Dendritic cell treated with granulocyte-macrophage colony-stimulating factor and Interleukin-4, amounts not matched to agents 40 ng/mL and 50 ng/mL, for 4 days (primary cell): ENCODE measurements at regions not wholly inside any gene's neighbourhood (a gene's known extent, or its start where the extent isn't known, plus 50 kb on each side); places are given as distances from the start of the nearest gene placed in this dataset.
"Not testable (repeated sequence)": the region's sequence is repeated elsewhere in the genome, so short reads cannot be mapped to it uniquely, and the experiment has no call there.

ENCODE experiments used
- H3K27ac Mint-ChIP-seq: one replicate; pipeline ENCODE4 v1.8.0; 2022; ENCODE audit warnings: mild to moderate bottlenecking, mixed read lengths
- H3K27me3 Mint-ChIP-seq: one replicate; pipeline ENCODE4 v1.8.0; 2022; ENCODE audit warnings: mild to moderate bottlenecking, mixed read lengths
- H3K36me3 Mint-ChIP-seq: one replicate; pipeline ENCODE4 v1.8.0; 2022; ENCODE audit warnings: low read depth, mixed read lengths
- H3K4me1 Mint-ChIP-seq: one replicate; pipeline ENCODE4 v1.8.0; 2022; ENCODE audit warnings: low read depth, mixed read lengths
- H3K4me3 Mint-ChIP-seq: one replicate; pipeline ENCODE4 v1.8.0; 2022; ENCODE audit warnings: mild to moderate bottlenecking, moderate library complexity, mixed read lengths
- H3K9me3 Mint-ChIP-seq: one replicate; pipeline ENCODE4 v1.8.0; 2022; ENCODE audit warnings: mixed read lengths
- intact Hi-C: fragments of 100-400 bp; cut with micrococcal nuclease; formaldehyde crosslinking; loops from one replicate; pipeline ENCODE4 v1.15.0; 2022

DNA sequence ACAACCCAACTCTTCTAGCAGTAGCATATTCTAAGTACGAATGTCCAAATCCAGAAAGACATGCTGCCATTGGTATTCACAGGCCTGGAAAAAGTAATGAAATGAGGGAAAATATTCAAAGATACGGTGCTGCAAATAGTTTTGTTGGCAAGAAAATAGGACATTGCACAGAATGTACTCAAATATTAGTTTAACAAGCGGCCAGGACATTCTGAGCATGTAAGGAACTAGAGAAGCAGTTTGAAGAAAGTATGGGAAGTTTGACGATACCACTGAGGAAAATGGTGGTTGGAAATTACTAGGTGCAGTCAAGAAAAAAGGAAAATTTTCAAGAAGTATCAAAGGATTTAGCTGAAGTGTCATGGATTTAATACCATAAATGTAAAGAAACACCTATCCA, 468.0 kb upstream of the GRIN3A start:
- Mint-ChIP-seq H3K4me3 (no peak overlapping the region), H3K9me3 (no peaks in the 10 kb centered on the region), H3K36me3 (no peaks in the 10 kb centered on the region), H3K27ac (no peak overlapping the region), H3K4me1 (no peaks in the 10 kb centered on the region), H3K27me3 (no peaks in the 10 kb centered on the region)
- intact Hi-C loops, result no loop called here

DNA sequence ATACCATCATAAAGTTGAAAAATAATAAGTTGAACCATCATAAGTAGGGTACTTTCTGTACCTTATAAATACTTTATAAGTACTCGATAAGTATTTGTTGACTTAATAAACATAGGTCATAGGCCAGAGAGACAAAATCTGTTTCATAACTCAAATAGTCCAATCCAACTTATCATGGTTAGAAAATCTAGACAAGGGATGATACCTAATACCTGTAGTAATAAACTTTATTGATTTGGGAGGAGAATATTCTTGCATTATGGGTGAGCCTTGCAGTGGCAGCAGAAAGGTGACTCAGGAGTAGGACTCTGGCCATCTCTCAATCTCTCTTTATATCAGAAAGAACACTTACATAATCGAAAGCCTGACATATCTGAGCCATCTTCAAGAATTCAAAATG, 466.8 kb upstream of the GRIN3A start:
- Mint-ChIP-seq H3K9me3 (peaks cover under 1% of the 10 kb centered on the region), H3K27me3 (no peaks in the 10 kb centered on the region), H3K27ac (no peak overlapping the region), H3K36me3 (no peaks in the 10 kb centered on the region), H3K4me1 (no peaks in the 10 kb centered on the region), H3K4me3 (no peak overlapping the region)
- intact Hi-C loops, result no loop called here

DNA sequence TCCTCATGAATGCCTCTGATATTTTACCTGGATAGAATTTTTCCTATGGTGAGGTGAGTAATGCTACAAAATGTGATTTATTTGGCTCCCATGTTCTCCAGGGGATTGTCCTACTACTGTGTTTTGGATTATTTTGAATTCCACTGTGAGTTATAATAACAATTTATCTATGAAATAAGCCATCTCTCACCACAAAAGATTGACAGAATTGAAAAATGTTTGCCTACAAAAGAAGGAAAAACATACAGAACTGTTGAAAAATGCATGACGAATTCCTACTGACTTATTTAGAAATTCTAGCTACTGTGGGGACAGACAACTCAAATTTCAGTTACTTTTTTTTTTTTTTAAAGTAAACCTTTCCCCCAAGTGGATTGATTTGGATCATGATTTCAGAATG, 463.7 kb upstream of the GRIN3A start:
- Mint-ChIP-seq H3K27me3 (no peaks in the 10 kb centered on the region), H3K36me3 (no peaks in the 10 kb centered on the region), H3K9me3 (peaks cover 20% of the 10 kb centered on the region), H3K4me3 (no peak overlapping the region), H3K4me1 (no peaks in the 10 kb centered on the region), H3K27ac (no peak overlapping the region)
- intact Hi-C loops, result no loop called here

DNA sequence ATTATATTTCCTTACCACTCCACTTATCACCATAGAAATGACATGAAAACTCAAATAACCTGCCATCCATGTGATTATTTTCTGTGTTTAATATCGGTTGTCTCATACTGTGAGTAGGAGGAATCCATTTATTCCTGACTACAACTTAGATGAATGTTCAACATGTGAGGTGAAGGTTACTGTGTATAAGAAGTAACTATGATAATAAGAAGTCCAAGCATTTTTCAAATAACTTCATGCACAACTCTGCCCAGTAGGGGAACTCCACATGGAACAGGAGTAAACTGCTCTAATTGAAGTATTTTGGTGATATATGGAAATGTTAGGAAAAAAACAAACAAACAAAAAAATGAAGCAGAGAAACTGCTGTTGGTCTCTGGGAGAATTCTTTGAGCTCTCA, 447.5 kb upstream of the GRIN3A start:
- intact Hi-C loops, result no loop called here
- H3K9me3 Mint-ChIP-seq, result peaks cover 21% of the 10 kb centered on the region
- H3K27me3 Mint-ChIP-seq, result no peaks in the 10 kb centered on the region
- H3K27ac Mint-ChIP-seq, result no peak overlapping the region
- no peaks in the 10 kb centered on the region for H3K4me1 Mint-ChIP-seq
- no peaks in the 10 kb centered on the region for H3K36me3 Mint-ChIP-seq
- no peak overlapping the region for H3K4me3 Mint-ChIP-seq

DNA sequence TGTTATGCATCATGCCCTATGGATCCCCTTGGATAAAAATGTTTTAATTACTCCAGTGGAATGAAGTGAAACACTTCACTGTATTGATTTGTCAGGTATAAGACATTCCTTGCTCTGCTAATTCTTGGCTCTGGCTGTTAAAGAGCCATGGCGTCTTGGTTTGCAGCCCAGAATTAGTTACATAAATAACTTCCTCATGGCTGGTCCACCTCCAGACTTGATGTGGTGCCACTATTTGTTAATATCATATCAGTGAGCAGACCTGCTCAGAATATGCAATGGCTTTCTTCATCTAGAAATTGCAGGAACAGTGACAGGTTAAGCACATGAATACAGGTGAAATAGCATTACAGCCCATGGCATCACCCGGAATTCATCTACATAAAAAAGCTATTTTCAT, 446.9 kb upstream of the GRIN3A start:
- no peak overlapping the region for H3K27ac Mint-ChIP-seq
- no peak overlapping the region for H3K4me3 Mint-ChIP-seq
- intact Hi-C loops, result no loop called here
- H3K4me1 Mint-ChIP-seq, result no peaks in the 10 kb centered on the region
- H3K27me3 Mint-ChIP-seq, result no peaks in the 10 kb centered on the region
- no peaks in the 10 kb centered on the region for H3K36me3 Mint-ChIP-seq
- peaks cover 26% of the 10 kb centered on the region for H3K9me3 Mint-ChIP-seq

DNA sequence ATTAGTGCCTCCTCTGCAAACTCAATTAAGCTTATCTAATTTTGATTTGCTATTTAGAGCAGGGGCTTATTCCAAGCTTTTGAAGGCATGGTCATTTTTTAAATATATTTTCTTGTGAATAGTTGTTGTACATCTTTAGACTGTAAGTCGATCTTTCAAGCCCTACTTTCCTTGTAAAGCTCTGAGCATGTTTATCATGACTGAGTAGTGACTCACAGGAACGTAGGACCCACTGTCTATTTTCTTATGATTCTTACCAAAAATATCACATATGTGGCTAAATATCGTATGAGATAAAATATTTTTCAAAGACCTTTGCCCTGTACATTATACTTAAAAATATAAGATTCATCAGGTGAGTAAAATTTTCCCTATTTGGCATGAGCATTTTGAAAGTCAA, 440.4 kb upstream of the GRIN3A start:
- no peaks in the 10 kb centered on the region for H3K27me3 Mint-ChIP-seq
- no peaks in the 10 kb centered on the region for H3K36me3 Mint-ChIP-seq
- H3K9me3 Mint-ChIP-seq, result peaks cover 60% of the 10 kb centered on the region
- no peak overlapping the region for H3K4me3 Mint-ChIP-seq
- intact Hi-C loops, result no loop called here
- H3K4me1 Mint-ChIP-seq, result no peaks in the 10 kb centered on the region
- H3K27ac Mint-ChIP-seq, result no peak overlapping the region

DNA sequence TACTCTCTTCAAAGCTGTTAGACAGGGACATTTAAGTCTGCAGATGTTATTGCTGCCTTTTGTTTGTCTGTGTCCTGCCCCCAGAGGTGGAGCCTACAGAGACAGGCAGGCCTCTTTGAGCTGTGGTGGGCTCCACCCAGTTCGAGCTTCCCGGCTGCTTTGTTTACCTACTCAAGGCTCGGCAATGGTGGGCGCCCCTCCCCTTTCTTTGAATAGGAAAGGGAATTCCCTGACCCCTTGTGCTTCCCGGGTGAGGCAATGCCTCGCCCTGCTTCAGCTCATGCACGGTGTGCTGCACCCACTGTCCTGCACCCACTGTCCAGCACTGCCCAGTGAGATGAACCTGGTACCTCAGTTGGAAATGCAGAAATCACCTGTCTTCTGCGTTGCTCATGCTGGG, 435.8 kb upstream of the GRIN3A start:
- H3K27ac Mint-ChIP-seq, H3K27me3 Mint-ChIP-seq, H3K36me3 Mint-ChIP-seq, H3K4me1 Mint-ChIP-seq, intact Hi-C loops, H3K4me3 Mint-ChIP-seq: not testable (repeated sequence)
- H3K9me3 Mint-ChIP-seq, result peaks cover 58% of the 10 kb centered on the region

DNA sequence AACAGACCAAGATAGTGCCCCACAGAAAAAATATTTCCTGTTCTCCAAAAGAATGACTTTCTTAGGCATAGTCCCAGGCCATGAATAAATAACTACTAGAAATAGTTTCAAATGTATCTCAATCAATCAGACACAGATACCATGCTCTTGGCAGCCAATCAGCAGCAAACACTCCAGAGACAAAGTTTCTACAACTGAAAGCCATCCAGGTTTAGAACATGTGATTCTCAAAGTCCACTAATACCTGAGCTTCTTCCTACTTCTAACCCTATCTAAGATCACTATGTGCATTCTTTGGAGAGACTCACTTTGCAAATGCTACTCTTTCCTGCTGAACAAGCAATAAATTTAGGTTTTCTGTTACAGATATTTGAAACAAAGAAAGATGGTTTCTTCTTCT, 425.8 kb upstream of the GRIN3A start:
- no peak overlapping the region for H3K4me3 Mint-ChIP-seq
- peaks cover 9% of the 10 kb centered on the region for H3K9me3 Mint-ChIP-seq
- no peak overlapping the region for H3K27ac Mint-ChIP-seq
- H3K27me3 Mint-ChIP-seq, result no peaks in the 10 kb centered on the region
- H3K4me1 Mint-ChIP-seq, result no peaks in the 10 kb centered on the region
- no peaks in the 10 kb centered on the region for H3K36me3 Mint-ChIP-seq
- intact Hi-C loops, result no loop called here

DNA sequence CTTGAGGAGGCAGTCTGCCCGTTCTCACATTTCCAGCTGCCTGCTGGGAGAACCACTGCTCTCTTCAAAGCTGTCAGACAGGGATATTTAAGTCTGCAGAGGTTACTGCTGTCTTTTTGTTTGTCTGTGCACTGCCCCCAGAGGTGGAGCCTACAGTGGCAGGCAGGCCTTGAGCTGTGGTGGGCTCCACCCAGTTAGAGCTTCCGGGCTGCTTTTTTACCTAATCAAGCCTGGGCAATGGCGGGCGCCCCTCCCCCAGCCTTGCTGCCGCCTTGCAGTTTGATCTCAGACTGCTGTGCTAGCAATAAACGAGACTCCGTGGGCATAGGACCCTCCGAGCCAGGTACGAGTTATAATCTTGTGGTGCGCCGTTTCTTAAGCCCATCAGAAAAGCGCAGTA, 414.6 kb upstream of the GRIN3A start:
- peaks cover 35% of the 10 kb centered on the region for H3K9me3 Mint-ChIP-seq
- H3K27ac Mint-ChIP-seq, H3K36me3 Mint-ChIP-seq, intact Hi-C loops, H3K4me3 Mint-ChIP-seq, H3K27me3 Mint-ChIP-seq, H3K4me1 Mint-ChIP-seq: not testable (repeated sequence)

DNA sequence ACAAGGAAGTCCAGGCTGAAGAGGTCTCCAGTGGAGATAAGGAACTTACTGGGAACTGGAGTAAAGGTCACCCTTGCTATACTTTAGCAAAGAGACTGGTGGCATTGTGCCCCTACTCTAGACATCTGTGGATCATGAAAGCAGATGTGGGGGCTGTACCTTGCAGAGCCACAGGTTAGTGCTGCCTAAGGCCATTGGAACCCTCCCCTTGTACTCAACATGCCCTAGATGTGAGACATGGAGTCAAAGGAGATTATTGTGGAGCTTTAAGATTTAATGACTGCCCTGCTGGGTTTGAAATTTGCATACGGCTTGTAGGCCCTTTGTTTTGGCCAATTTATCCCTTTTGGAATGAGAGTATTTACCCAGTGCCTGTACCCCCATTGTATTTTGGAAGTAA, 397.3 kb upstream of the GRIN3A start:
- Mint-ChIP-seq H3K4me1 (no peaks in the 10 kb centered on the region), H3K36me3 (no peaks in the 10 kb centered on the region), H3K27ac (no peak overlapping the region), H3K4me3 (no peak overlapping the region), H3K9me3 (peaks cover 18% of the 10 kb centered on the region), H3K27me3 (no peaks in the 10 kb centered on the region)
- intact Hi-C loops, result no loop called here

DNA sequence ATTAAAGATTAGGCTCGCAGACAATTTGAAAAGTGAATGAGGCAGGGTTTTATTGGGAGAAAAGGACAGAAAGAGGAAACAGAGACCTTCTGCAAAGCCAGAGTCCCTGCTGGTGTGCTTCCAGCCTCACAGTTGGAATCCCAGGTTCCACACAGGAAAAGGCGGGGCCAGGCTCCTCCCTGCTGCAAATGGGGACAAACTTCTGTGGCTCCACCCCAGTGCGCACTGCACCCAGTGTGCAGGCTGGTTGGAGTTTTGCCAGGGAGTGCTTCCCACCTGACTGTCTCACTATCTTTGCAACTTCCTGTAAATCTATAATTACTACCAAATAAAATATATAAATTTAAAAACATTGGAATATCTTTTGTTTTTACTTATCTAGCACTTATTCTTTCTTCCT, 386.0 kb upstream of the GRIN3A start:
- H3K4me3 Mint-ChIP-seq, result no peak overlapping the region
- H3K36me3 Mint-ChIP-seq, result no peaks in the 10 kb centered on the region
- H3K9me3 Mint-ChIP-seq, result peaks cover 18% of the 10 kb centered on the region
- H3K27me3 Mint-ChIP-seq, result no peaks in the 10 kb centered on the region
- no peaks in the 10 kb centered on the region for H3K4me1 Mint-ChIP-seq
- H3K27ac Mint-ChIP-seq, result no peak overlapping the region
- intact Hi-C loops, result no loop called here

DNA sequence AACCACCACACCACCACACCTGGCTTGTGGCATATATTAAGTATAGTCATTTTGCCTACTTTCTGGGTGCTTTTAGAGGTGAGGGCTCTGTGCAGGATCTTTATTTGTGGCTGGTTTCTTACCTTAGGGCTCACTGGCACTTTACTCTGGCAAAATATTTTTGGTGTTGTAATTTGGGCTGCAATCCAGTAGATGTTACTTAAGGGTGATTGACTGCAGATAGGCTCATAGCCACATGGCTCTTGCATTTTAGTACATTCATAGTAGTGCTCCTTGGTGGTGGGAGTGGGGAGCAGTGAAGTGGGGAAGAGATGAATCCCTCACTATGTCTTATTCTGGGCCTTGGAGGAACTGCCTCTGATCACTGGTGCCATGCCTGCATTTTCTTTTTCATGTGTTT, 376.1 kb upstream of the GRIN3A start:
- H3K4me1 Mint-ChIP-seq, result no peaks in the 10 kb centered on the region

DNA sequence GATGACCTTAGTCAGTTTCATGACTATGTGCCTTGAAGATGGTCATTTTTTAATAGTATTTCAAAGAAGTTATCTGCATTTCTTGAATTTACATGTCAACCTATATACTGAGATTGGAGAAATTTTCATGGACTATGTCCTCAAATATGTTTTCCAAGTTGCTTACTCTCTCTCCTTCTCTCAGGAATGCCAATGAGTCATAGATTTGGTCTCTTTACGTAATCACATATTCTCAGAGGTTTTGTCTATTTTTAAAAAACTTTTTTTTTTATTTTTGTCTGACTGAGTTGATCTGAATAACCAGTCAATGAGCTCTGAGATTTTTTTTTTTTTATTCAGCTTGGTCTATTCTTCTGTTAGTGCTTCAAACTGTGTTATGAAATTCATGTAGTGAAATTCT, 374.7 kb upstream of the GRIN3A start:
- intact Hi-C loops, result no loop called here
- no peak overlapping the region for H3K4me3 Mint-ChIP-seq
- no peaks in the 10 kb centered on the region for H3K36me3 Mint-ChIP-seq
- peaks cover 25% of the 10 kb centered on the region for H3K9me3 Mint-ChIP-seq
- no peaks in the 10 kb centered on the region for H3K27me3 Mint-ChIP-seq
- H3K4me1 Mint-ChIP-seq, result no peaks in the 10 kb centered on the region
- no peak overlapping the region for H3K27ac Mint-ChIP-seq

More for the DNA sequence above, 376.1 kb upstream of the GRIN3A start:
- peaks cover 28% of the 10 kb centered on the region for H3K9me3 Mint-ChIP-seq
- no peak overlapping the region for H3K27ac Mint-ChIP-seq
- no peak overlapping the region for H3K4me3 Mint-ChIP-seq
- intact Hi-C loops, result no loop called here
- H3K36me3 Mint-ChIP-seq, result no peaks in the 10 kb centered on the region
- H3K27me3 Mint-ChIP-seq, result no peaks in the 10 kb centered on the region

DNA sequence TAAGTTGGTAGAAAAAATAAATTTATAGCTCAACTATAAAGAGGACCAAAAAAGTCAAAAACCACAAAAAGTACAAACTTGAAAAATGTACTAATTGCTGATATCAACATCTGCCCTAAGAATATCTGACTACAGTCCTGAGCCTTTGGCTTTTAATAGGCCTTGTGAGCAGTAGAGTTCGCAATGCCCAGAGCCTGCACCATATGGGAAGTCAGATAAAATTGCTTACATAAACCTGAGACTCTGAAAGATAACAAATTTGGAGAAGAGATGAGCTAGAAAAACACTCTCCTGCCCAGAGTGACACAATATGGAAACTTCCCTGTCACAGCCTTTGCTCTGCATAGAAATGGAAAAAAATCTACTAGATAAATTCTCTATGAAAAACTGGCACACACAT, 368.0 kb upstream of the GRIN3A start:
- H3K4me1 Mint-ChIP-seq, result no peaks in the 10 kb centered on the region
- H3K9me3 Mint-ChIP-seq, result no peaks in the 10 kb centered on the region
- no peaks in the 10 kb centered on the region for H3K27me3 Mint-ChIP-seq
- no peaks in the 10 kb centered on the region for H3K36me3 Mint-ChIP-seq
- intact Hi-C loops, result no loop called here
- no peak overlapping the region for H3K4me3 Mint-ChIP-seq
- no peak overlapping the region for H3K27ac Mint-ChIP-seq

DNA sequence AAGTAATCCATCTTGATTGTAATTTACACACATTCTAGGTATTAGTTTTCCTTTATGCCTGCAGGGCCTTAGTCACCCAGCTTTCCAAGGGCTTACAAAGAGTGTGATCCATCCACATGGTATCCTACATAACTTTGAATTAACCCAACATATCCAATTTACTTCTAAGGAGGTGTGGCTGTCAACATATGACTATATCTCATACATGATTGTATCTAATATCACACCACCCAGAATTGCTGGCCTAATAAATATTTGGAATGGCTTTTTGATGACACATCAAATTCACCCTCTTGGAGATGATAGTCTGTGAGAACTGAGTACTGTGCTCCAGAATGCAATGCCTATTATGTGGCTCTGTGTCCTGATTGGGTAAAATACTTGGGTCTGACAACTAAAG, 363.3 kb upstream of the GRIN3A start:
- H3K9me3 Mint-ChIP-seq, result no peaks in the 10 kb centered on the region
- no peaks in the 10 kb centered on the region for H3K36me3 Mint-ChIP-seq
- H3K4me3 Mint-ChIP-seq, result no peak overlapping the region
- intact Hi-C loops, result no loop called here
- no peaks in the 10 kb centered on the region for H3K4me1 Mint-ChIP-seq
- H3K27ac Mint-ChIP-seq, result no peak overlapping the region
- H3K27me3 Mint-ChIP-seq, result no peaks in the 10 kb centered on the region

DNA sequence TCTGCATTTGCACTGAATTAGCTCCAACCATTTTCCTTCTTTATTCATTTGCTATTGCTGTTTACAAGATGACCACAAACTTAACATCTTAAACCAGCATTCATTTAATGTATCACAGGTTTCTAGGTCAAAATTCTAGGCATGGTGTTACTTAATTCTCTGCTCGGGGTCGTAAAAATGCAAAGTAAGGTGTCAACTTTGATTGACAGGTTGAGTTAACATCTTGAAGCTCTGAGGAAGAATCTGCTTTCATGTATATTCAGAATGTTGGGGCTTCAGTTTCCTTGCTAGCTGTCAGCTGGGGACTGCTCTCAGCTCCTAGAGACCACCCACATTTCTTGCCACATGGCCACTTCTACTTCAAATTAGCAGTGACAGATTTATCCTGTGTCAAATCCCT, 348.7 kb upstream of the GRIN3A start:
- no peak overlapping the region for H3K27ac Mint-ChIP-seq
- no peak overlapping the region for H3K4me3 Mint-ChIP-seq
- H3K27me3 Mint-ChIP-seq, result no peaks in the 10 kb centered on the region
- intact Hi-C loops, result no loop called here
- H3K9me3 Mint-ChIP-seq, result no peaks in the 10 kb centered on the region
- no peaks in the 10 kb centered on the region for H3K36me3 Mint-ChIP-seq
- no peaks in the 10 kb centered on the region for H3K4me1 Mint-ChIP-seq
